Breast epithelium (tissue), 4 donors: ENCODE measurements at regions not wholly inside any gene's neighbourhood (a gene's known extent, or its start where the extent isn't known, plus 50 kb on each side); places are given as distances from the start of the nearest gene placed in this dataset.

ENCODE experiments used
- DNase-seq, 2 donors: peaks; one replicate each; pipeline ENCODE4 v3.0.0-alpha.2; 2019; ENCODE audit warnings: low spot score in 2 of 2
- H3K27ac ChIP-seq, 2 donors: fragments of 200-600 bp; sonication (generic) in 1 of 2; one replicate each; pipeline ENCODE4 v1.5.1; 2016 to 2019; ENCODE audit warnings: mild to moderate bottlenecking in 1 of 2
- H3K27me3 ChIP-seq, 2 donors: fragments of 200-600 bp; sonication (generic) in 1 of 2; one replicate each; pipeline versions ENCODE4 v1.5.1 to v1.6.0; 2017 to 2019; ENCODE audit warnings: control low read depth in 1 of 2, mild to moderate bottlenecking in 1 of 2
- H3K36me3 ChIP-seq: fragments of 200-600 bp; one replicate; pipeline ENCODE4 v1.5.1; 2019
- H3K4me1 ChIP-seq, 2 donors: fragments of 200-600 bp; sonication (generic); one replicate each; pipeline ENCODE4 v1.5.1; 2016 to 2019; ENCODE audit warnings: control low read depth in 1 of 2
- H3K4me3 ChIP-seq, 3 donors: fragments of 200-600 bp; sonication (generic); 1 replicate in 2 of 3; 2 replicates in 1 of 3; pipeline ENCODE4 v1.5.1; 2016 to 2019; ENCODE audit warnings: mild to moderate bottlenecking in 3 of 3, moderate library complexity in 2 of 3
- H3K9me3 ChIP-seq, 2 donors: fragments of 200-600 bp; sonication (generic) in 1 of 2; one replicate each; pipeline ENCODE4 v1.5.1; 2016 to 2019; ENCODE audit warnings: control low read depth in 1 of 2
- POLR2A ChIP-seq: fragments of 450-650 bp; IDR thresholded peaks from one replicate; pipeline ENCODE4 v1.6.1; 2016; ENCODE audit warnings: antibody characterized with exemption, mild to moderate bottlenecking, moderate library complexity
- POLR2AphosphoS5 ChIP-seq, 3 donors: sonication (generic); formaldehyde crosslinking; IDR thresholded peaks; one replicate each; pipeline ENCODE4 v1.6.1; 2017; ENCODE audit warnings: antibody characterized with exemption in 3 of 3
- intact Hi-C: fragments of 100-400 bp; cut with DNase I; formaldehyde crosslinking; loops from one replicate; pipeline ENCODE4 v1.15.1; 2023; ENCODE audit warnings: low total_unique reads
- TF ChIP-seq, protein P1 (sequence below), 3 donors: fragments of 450-650 bp; IDR thresholded peaks; one replicate each; pipeline ENCODE4 v1.5.1; 2016 to 2017; ENCODE audit warnings: antibody characterized with exemption in 3 of 3, mild to moderate bottlenecking in 3 of 3, moderate library complexity in 3 of 3

- Histone ChIP-seq H3K27ac (no peak overlapping the region), H3K4me1 (no peaks in the 10 kb centered on the region), H3K9me3 (no peaks in the 10 kb centered on the region), H3K4me3 (no peak overlapping the region), H3K36me3 (no peaks in the 10 kb centered on the region), H3K27me3 (no peaks in the 10 kb centered on the region)
- DNase-seq: no peak
- intact Hi-C loops: no loop called here
- TF ChIP-seq, protein P1, sequence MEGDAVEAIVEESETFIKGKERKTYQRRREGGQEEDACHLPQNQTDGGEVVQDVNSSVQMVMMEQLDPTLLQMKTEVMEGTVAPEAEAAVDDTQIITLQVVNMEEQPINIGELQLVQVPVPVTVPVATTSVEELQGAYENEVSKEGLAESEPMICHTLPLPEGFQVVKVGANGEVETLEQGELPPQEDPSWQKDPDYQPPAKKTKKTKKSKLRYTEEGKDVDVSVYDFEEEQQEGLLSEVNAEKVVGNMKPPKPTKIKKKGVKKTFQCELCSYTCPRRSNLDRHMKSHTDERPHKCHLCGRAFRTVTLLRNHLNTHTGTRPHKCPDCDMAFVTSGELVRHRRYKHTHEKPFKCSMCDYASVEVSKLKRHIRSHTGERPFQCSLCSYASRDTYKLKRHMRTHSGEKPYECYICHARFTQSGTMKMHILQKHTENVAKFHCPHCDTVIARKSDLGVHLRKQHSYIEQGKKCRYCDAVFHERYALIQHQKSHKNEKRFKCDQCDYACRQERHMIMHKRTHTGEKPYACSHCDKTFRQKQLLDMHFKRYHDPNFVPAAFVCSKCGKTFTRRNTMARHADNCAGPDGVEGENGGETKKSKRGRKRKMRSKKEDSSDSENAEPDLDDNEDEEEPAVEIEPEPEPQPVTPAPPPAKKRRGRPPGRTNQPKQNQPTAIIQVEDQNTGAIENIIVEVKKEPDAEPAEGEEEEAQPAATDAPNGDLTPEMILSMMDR (IDR thresholded peaks at IDR 0.05): no peak
- TF ChIP-seq POLR2AphosphoS5 (IDR thresholded peaks at IDR 0.05) (no peak), POLR2A (no peak)
Measured at GRCh38 chr4:124509151-124509550, 203.4 kb downstream of the ANKRD50 start.

GRCh38 chr4:124514588-124514987, 197.9 kb downstream of the ANKRD50 start:
- H3K36me3 ChIP-seq: no peaks in the 10 kb centered on the region
- no peaks in the 10 kb centered on the region for H3K27me3 ChIP-seq
- intact Hi-C loops: no loop called here
- no peak for DNase-seq
- H3K27ac ChIP-seq: no peak overlapping the region
- H3K9me3 ChIP-seq: no peaks in the 10 kb centered on the region
- TF ChIP-seq, protein P1 (IDR thresholded peaks at IDR 0.05): no peak
- TF ChIP-seq POLR2A: no peak
- TF ChIP-seq POLR2AphosphoS5 (IDR thresholded peaks at IDR 0.05): no peak
- no peak overlapping the region for H3K4me3 ChIP-seq
- H3K4me1 ChIP-seq: no peaks in the 10 kb centered on the region

GRCh38 chr4:124515591-124515990, 196.9 kb downstream of the ANKRD50 start:
- H3K27me3 ChIP-seq: no peaks in the 10 kb centered on the region
- H3K27ac ChIP-seq: no peak overlapping the region
- no peaks in the 10 kb centered on the region for H3K36me3 ChIP-seq
- DNase-seq: no peak
- no peak overlapping the region for H3K4me3 ChIP-seq
- no peaks in the 10 kb centered on the region for H3K4me1 ChIP-seq
- TF ChIP-seq, protein P1 (IDR thresholded peaks at IDR 0.05): no peak
- TF ChIP-seq POLR2A: no peak
- no peak for TF ChIP-seq POLR2AphosphoS5 (IDR thresholded peaks at IDR 0.05)
- H3K9me3 ChIP-seq: no peaks in the 10 kb centered on the region
- intact Hi-C loops: no loop called here

DNA sequence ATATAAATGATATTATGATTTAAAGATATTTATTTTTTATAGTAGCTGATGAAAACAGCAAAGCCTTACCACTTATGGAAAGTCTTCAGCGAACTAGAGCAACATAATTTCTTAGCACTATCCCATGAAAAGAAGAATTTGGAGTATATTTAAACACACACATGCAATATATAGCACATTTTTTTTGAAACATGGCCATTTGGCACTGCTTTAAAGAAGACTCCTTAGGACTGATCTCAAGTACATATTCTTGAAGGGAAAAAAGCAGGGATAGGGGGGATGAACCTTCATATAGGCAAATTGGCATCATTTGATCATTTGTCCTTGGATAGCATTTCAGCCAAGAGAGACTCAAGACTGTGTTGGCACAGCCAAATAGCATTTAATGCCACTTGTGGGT, 193.3 kb downstream of the ANKRD50 start:
- Histone ChIP-seq H3K27me3 (no peaks in the 10 kb centered on the region), H3K4me3 (no peak overlapping the region), H3K4me1 (no peaks in the 10 kb centered on the region), H3K36me3 (no peaks in the 10 kb centered on the region), H3K27ac (no peak overlapping the region), H3K9me3 (no peaks in the 10 kb centered on the region)
- no peak for TF ChIP-seq POLR2A
- TF ChIP-seq POLR2AphosphoS5 (IDR thresholded peaks at IDR 0.05): no peak
- TF ChIP-seq, protein P1 (IDR thresholded peaks at IDR 0.05): no peak
- DNase-seq: no peak
- intact Hi-C loops: no loop called here

DNA sequence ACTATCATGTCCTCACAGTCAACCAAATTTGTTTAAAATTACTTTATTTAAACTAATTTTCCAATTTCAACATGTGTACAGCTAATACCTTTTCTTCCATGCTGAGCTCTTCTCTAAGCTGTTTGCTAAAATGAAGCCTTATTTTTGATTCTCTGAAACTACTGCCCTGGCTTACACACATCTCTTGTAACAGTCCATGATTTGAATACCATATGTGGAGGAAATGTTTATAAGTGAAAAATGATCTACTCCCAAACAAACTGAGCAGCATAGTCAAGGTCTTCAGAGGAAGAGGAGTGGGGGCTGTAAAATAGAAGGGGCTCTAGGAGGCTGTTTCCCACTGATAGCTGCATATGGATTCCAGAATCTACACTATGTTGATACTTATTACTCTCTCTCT, 188.7 kb downstream of the ANKRD50 start:
- no peaks in the 10 kb centered on the region for H3K4me1 ChIP-seq
- H3K27ac ChIP-seq: no peak overlapping the region
- H3K4me3 ChIP-seq: no peak overlapping the region
- H3K27me3 ChIP-seq: no peaks in the 10 kb centered on the region
- intact Hi-C loops: no loop called here
- no peaks in the 10 kb centered on the region for H3K9me3 ChIP-seq
- no peaks in the 10 kb centered on the region for H3K36me3 ChIP-seq
- TF ChIP-seq, protein P1 (IDR thresholded peaks at IDR 0.05): no peak
- TF ChIP-seq POLR2A (no peak), POLR2AphosphoS5 (IDR thresholded peaks at IDR 0.05) (no peak)
- DNase-seq: no peak
